Nephron progenitor cell (in vitro differentiated cells): ENCODE measurements at regions not wholly inside any gene's neighbourhood (a gene's known extent, or its start where the extent isn't known, plus 50 kb on each side); places are given as distances from the start of the nearest gene placed in this dataset.

Experiments used
- DNase-seq: peaks from one replicate; pipeline ENCODE4 v3.0.0; 2021
- H3K27ac Mint-ChIP-seq: 2 replicates; pipeline ENCODE4 v1.8.0; 2021; ENCODE audit warnings: mild to moderate bottlenecking, moderate library complexity, mixed read lengths
- H3K27me3 Mint-ChIP-seq: 2 replicates; pipeline ENCODE4 v1.8.0; 2021; ENCODE audit warnings: mild to moderate bottlenecking, low read depth, mixed read lengths; ENCODE audit not compliant: poor library complexity
- H3K36me3 Mint-ChIP-seq: 2 replicates; pipeline ENCODE4 v1.8.0; 2021; ENCODE audit warnings: low read depth, mixed read lengths
- H3K4me1 Mint-ChIP-seq: 2 replicates; pipeline ENCODE4 v1.8.0; 2021; ENCODE audit warnings: mixed read lengths
- H3K4me3 Mint-ChIP-seq: 2 replicates; pipeline ENCODE4 v1.8.0; 2021; ENCODE audit warnings: mild to moderate bottlenecking, moderate library complexity, mixed read lengths
- H3K9me3 Mint-ChIP-seq: 2 replicates; pipeline ENCODE4 v1.8.0; 2021; ENCODE audit warnings: mild to moderate bottlenecking, moderate library complexity, mixed read lengths
- CTCF ChIP-seq: fragments of 200-600 bp; sonication (generic); IDR thresholded peaks from 2 replicates; pipeline ENCODE4 v1.5.0; 2021; ENCODE audit warnings: antibody characterized with exemption

GRCh38 chr20:39632757-39633156 lies 670.6 kb downstream of the DHX35 start:
- Mint-ChIP-seq H3K27me3 (peaks cover 4% of the 10 kb centered on the region), H3K9me3 (no peaks in the 10 kb centered on the region), H3K4me1 (peaks cover 39% of the 10 kb centered on the region), H3K4me3 (no peak overlapping the region), H3K27ac (no peak overlapping the region), H3K36me3 (no peaks in the 10 kb centered on the region)
- TF ChIP-seq CTCF, result no peak
- no peak for DNase-seq

- Mint-ChIP-seq H3K27ac (no peak overlapping the region), H3K4me3 (no peak overlapping the region), H3K4me1 (peaks cover 33% of the 10 kb centered on the region), H3K27me3 (peaks cover 4% of the 10 kb centered on the region), H3K36me3 (no peaks in the 10 kb centered on the region), H3K9me3 (no peaks in the 10 kb centered on the region)
- no peak for TF ChIP-seq CTCF
- no peak for DNase-seq
Observed at GRCh38 chr20:39632176-39632575, 670.0 kb downstream of the DHX35 start.

- no peak overlapping the region for H3K27ac Mint-ChIP-seq
- H3K4me1 Mint-ChIP-seq, result peaks cover 28% of the 10 kb centered on the region
- H3K36me3 Mint-ChIP-seq, result no peaks in the 10 kb centered on the region
- H3K27me3 Mint-ChIP-seq, result peaks cover 4% of the 10 kb centered on the region
- no peak overlapping the region for H3K4me3 Mint-ChIP-seq
- no peak for DNase-seq
- no peak for TF ChIP-seq CTCF
- no peaks in the 10 kb centered on the region for H3K9me3 Mint-ChIP-seq
Observed at GRCh38 chr20:39631557-39631956, 669.4 kb downstream of the DHX35 start.

GRCh38 chr20:39630215-39630908 lies 668.2 kb downstream of the DHX35 start:
- no peak overlapping the region for H3K4me3 Mint-ChIP-seq
- H3K36me3 Mint-ChIP-seq, result no peaks in the 10 kb centered on the region
- DNase-seq, result no peak
- peaks cover 6% of the 10 kb centered on the region for H3K27me3 Mint-ChIP-seq
- TF ChIP-seq CTCF, result no peak
- peaks cover 28% of the 10 kb centered on the region for H3K4me1 Mint-ChIP-seq
- H3K27ac Mint-ChIP-seq, result peak overlapping the region; percentile 11
- no peaks in the 10 kb centered on the region for H3K9me3 Mint-ChIP-seq

- Mint-ChIP-seq H3K36me3 (no peaks in the 10 kb centered on the region), H3K9me3 (no peaks in the 10 kb centered on the region), H3K27ac (no peak overlapping the region), H3K4me3 (no peak overlapping the region), H3K27me3 (peaks cover 5% of the 10 kb centered on the region), H3K4me1 (peaks cover 35% of the 10 kb centered on the region)
- no peak for TF ChIP-seq CTCF
- DNase-seq, result no peak
Observed at GRCh38 chr20:39627765-39628164, 665.6 kb downstream of the DHX35 start.

GRCh38 chr20:39624316-39624715 lies 662.2 kb downstream of the DHX35 start:
- TF ChIP-seq CTCF, result no peak
- Mint-ChIP-seq H3K36me3 (no peaks in the 10 kb centered on the region), H3K9me3 (no peaks in the 10 kb centered on the region), H3K4me3 (no peak overlapping the region), H3K27me3 (peaks cover 5% of the 10 kb centered on the region), H3K4me1 (peaks cover 27% of the 10 kb centered on the region), H3K27ac (peak overlapping the region; percentile 51)
- DNase-seq, result no peak
